Keratinocyte (primary cell): ENCODE measurements at regions not wholly inside any gene's neighbourhood (a gene's known extent, or its start where the extent isn't known, plus 50 kb on each side); places are given as distances from the start of the nearest gene placed in this dataset.

ENCODE experiments used
- DNase-seq: peaks from one replicate; pipeline ENCODE4 v3.0.0-alpha.2; 2011; ENCODE audit warnings: low read depth, missing footprints, low spot score
- FAIRE-seq: peaks from 2 replicates; lab custom pipeline; 2011; peaks lifted over from hg19 to GRCh38; lab: Jason Lieb, UNC
- H2AFZ ChIP-seq: 2 replicates; pipeline ENCODE4 v1.6.0; 2012; ENCODE audit warnings: low read length, control low read depth, inconsistent platforms; ENCODE audit not compliant: control insufficient read depth
- H3K27ac ChIP-seq: 2 replicates; pipeline ENCODE4 v1.5.1; 2011; ENCODE audit warnings: low read length; ENCODE audit not compliant: control insufficient read depth, insufficient read depth
- H3K27me3 ChIP-seq: 3 replicates; pipeline ENCODE4 v1.6.0; 2011; ENCODE audit warnings: low read length; ENCODE audit not compliant: control insufficient read depth, insufficient read depth; ENCODE audit errors: extremely low read depth
- H3K36me3 ChIP-seq, 2 experiments: 2 replicates in 1 of 2; 3 replicates in 1 of 2; pipeline ENCODE4 v1.5.1; 2011; ENCODE audit warnings: low read length in 2 of 2, mild to moderate bottlenecking in 1 of 2; ENCODE audit not compliant: control insufficient read depth in 2 of 2, insufficient read depth in 2 of 2; ENCODE audit errors: extremely low read depth in 1 of 2
- H3K4me1 ChIP-seq: 3 replicates; pipeline ENCODE4 v1.5.1; 2011; ENCODE audit warnings: low read length; ENCODE audit not compliant: control insufficient read depth, insufficient read depth; ENCODE audit errors: extremely low read depth
- H3K4me2 ChIP-seq: 3 replicates; pipeline ENCODE4 v1.6.0; 2011; ENCODE audit warnings: low read depth, low read length; ENCODE audit not compliant: control insufficient read depth, insufficient read depth; ENCODE audit errors: extremely low read depth
- H3K4me3 ChIP-seq, 3 experiments: fragments of 200-600 bp in 1 of 3; sonication (generic) in 1 of 3; 2 replicates in 2 of 3; 3 replicates in 1 of 3; pipeline ENCODE4 v1.5.1; 2011 to 2016; ENCODE audit warnings: low read length in 3 of 3, mild to moderate bottlenecking in 3 of 3, control low read depth in 2 of 3, inconsistent platforms in 1 of 3, low read depth in 1 of 3, mixed read lengths in 1 of 3, mixed run types in 1 of 3, moderate library complexity in 1 of 3; ENCODE audit not compliant: control insufficient read depth in 2 of 3, insufficient read depth in 2 of 3; ENCODE audit errors: extremely low read depth in 1 of 3
- H3K79me2 ChIP-seq: 2 replicates; pipeline ENCODE4 v1.6.0; 2012; ENCODE audit warnings: low read length; ENCODE audit not compliant: control insufficient read depth, insufficient read depth
- H3K9ac ChIP-seq: 3 replicates; pipeline ENCODE4 v1.6.0; 2011; ENCODE audit warnings: low read length; ENCODE audit not compliant: control insufficient read depth, insufficient read depth; ENCODE audit errors: extremely low read depth
- H3K9me1 ChIP-seq: 3 replicates; pipeline ENCODE4 v1.6.0; 2011; ENCODE audit warnings: low read length; ENCODE audit not compliant: control insufficient read depth, insufficient read depth; ENCODE audit errors: extremely low read depth
- H3K9me3 ChIP-seq: 2 replicates; pipeline ENCODE4 v1.5.1; 2012; ENCODE audit warnings: low read depth, low read length; ENCODE audit not compliant: control insufficient read depth
- H4K20me1 ChIP-seq: 3 replicates; pipeline ENCODE4 v1.6.0; 2011; ENCODE audit warnings: low read length; ENCODE audit not compliant: control insufficient read depth, insufficient read depth; ENCODE audit errors: extremely low read depth
- CTCF ChIP-seq, 3 experiments: IDR thresholded peaks in 1 of 3; conservative IDR thresholded peaks in 1 of 3; optimal IDR thresholded peaks in 1 of 3; 2 replicates in 2 of 3; 3 replicates in 1 of 3; pipeline versions ENCODE3 to v1.5.1; 2011; ENCODE audit warnings: low read length in 3 of 3, mild to moderate bottlenecking in 3 of 3, moderate library complexity in 2 of 3, control low read depth in 1 of 3, inconsistent platforms in 1 of 3; ENCODE audit not compliant: insufficient read depth in 2 of 3; ENCODE audit errors: extremely low read depth in 1 of 3
- EZH2 ChIP-seq: IDR thresholded peaks from one replicate; pipeline ENCODE4 v1.6.1; 2012; ENCODE audit warnings: inconsistent platforms, mild to moderate bottlenecking, low read length, moderate library complexity
- dilution Hi-C: fragments of 300-500 bp; cut with MboI; formaldehyde crosslinking; loops from one replicate; pipeline ENCODE4 v1.7.0; 2020; ENCODE audit warnings: low sequenced_read_pairs; ENCODE audit not compliant: extremely low pct_ligation_motif_present

- dilution Hi-C loops: no loop called here
- Histone ChIP-seq H2AFZ (no peak overlapping the region), H3K79me2 (no peaks in the 10 kb centered on the region), H3K9me1 (no peaks in the 10 kb centered on the region), H3K27me3 (no peaks in the 10 kb centered on the region), H3K4me2 (no peak overlapping the region), H3K4me3 (no peak overlapping the region), H4K20me1 (no peaks in the 10 kb centered on the region), H3K9ac (no peak overlapping the region), H3K9me3 (no peaks in the 10 kb centered on the region), H3K27ac (no peak overlapping the region), H3K4me1 (peaks cover 17% of the 10 kb centered on the region), H3K36me3 (no peaks in the 10 kb centered on the region)
- no peak for DNase-seq
- no peak for TF ChIP-seq EZH2
- no peak for FAIRE-seq
These were observed 136.9 kb upstream of the CFAP20DC start for GRCh38 chr3:59186725-59187124.

GRCh38 chr3:59185591-59186369 is 136.0 kb upstream of the CFAP20DC start:
- Histone ChIP-seq H3K79me2 (no peaks in the 10 kb centered on the region), H3K27ac (no peak overlapping the region), H2AFZ (no peak overlapping the region), H3K4me2 (no peak overlapping the region), H3K4me3 (no peak overlapping the region), H3K9me1 (no peaks in the 10 kb centered on the region), H3K4me1 (peaks cover 10% of the 10 kb centered on the region), H3K9me3 (no peaks in the 10 kb centered on the region), H3K36me3 (no peaks in the 10 kb centered on the region), H4K20me1 (no peaks in the 10 kb centered on the region), H3K9ac (no peak overlapping the region), H3K27me3 (no peaks in the 10 kb centered on the region)
- DNase-seq (no peak), FAIRE-seq (peak; percentile 71)
- TF ChIP-seq EZH2 (no peak), CTCF (optimal IDR thresholded peaks at IDR 0.05 in 1 of 3, IDR thresholded peaks at IDR 0.05 in 1 of 3, conservative IDR thresholded peaks at IDR 0.05 in 1 of 3; ENCODE audit: extremely low read depth in 1 of 3, insufficient read depth in 2 of 3, low read length in 3 of 3) (no peak)
- dilution Hi-C loops: no loop called here

GRCh38 chr3:59180006-59180405 is 130.2 kb upstream of the CFAP20DC start:
- FAIRE-seq: no peak
- Histone ChIP-seq H3K9me1 (no peaks in the 10 kb centered on the region), H3K79me2 (no peaks in the 10 kb centered on the region), H4K20me1 (no peaks in the 10 kb centered on the region), H3K27ac (no peak overlapping the region), H2AFZ (no peak overlapping the region), H3K27me3 (no peaks in the 10 kb centered on the region), H3K36me3 (no peaks in the 10 kb centered on the region), H3K9ac (no peak overlapping the region), H3K4me2 (no peak overlapping the region), H3K4me1 (no peaks in the 10 kb centered on the region), H3K9me3 (no peaks in the 10 kb centered on the region), H3K4me3 (no peak overlapping the region)
- dilution Hi-C loops: no loop called here
- DNase-seq: no peak
- no peak for TF ChIP-seq EZH2
- TF ChIP-seq CTCF (optimal IDR thresholded peaks at IDR 0.05 in 1 of 3, IDR thresholded peaks at IDR 0.05 in 1 of 3, conservative IDR thresholded peaks at IDR 0.05 in 1 of 3; ENCODE audit: extremely low read depth in 1 of 3, insufficient read depth in 2 of 3, low read length in 3 of 3): no peak
